Natural killer cell (primary cell): ENCODE measurements at regions not wholly inside any gene's neighbourhood (a gene's known extent, or its start where the extent isn't known, plus 50 kb on each side); places are given as distances from the start of the nearest gene placed in this dataset.
"Not testable (repeated sequence)": the region's sequence is repeated elsewhere in the genome, so short reads cannot be mapped to it uniquely, and the experiment has no call there.

Source experiments
- ATAC-seq, 3 donors: fragments of 150-1000 bp in 2 of 3; fragments of 200-7000 bp in 1 of 3; cut with Tn5 transposase; 1 replicate in 1 of 3; 2 replicates in 2 of 3; pipeline ENCODE4 v1.10.0; 2021; ENCODE audit warnings: mild to moderate bottlenecking in 2 of 3, moderate library complexity in 2 of 3
- DNase-seq, 2 donors: peaks; one replicate each; pipeline versions ENCODE4 v3.0.0 to v3.0.0-alpha.2; 2013 to 2021; ENCODE audit warnings: mixed read lengths in 1 of 2
- H3K27ac ChIP-seq: one replicate; pipeline ENCODE4 v1.5.1; 2013; ENCODE audit warnings: mild to moderate bottlenecking, low read length
- H3K27me3 ChIP-seq: one replicate; pipeline ENCODE4 v1.6.1; 2013; ENCODE audit warnings: low read length; ENCODE audit not compliant: control insufficient read depth, insufficient read depth
- H3K36me3 ChIP-seq: one replicate; pipeline ENCODE4 v1.6.1; 2013; ENCODE audit warnings: low read length; ENCODE audit not compliant: control insufficient read depth, insufficient read depth
- H3K4me1 ChIP-seq: one replicate; pipeline ENCODE4 v1.6.1; 2013; ENCODE audit warnings: low read length; ENCODE audit not compliant: control insufficient read depth, insufficient read depth
- H3K4me3 ChIP-seq: one replicate; pipeline ENCODE4 v1.5.1; 2013; ENCODE audit warnings: low read length
- H3K9me3 ChIP-seq: one replicate; pipeline ENCODE4 v1.6.1; 2013; ENCODE audit warnings: low read length; ENCODE audit not compliant: control insufficient read depth, insufficient read depth
- H3K27ac Mint-ChIP-seq, 2 donors: one replicate each; pipeline ENCODE4 v1.8.0; 2022; ENCODE audit warnings: mild to moderate bottlenecking in 2 of 2, mixed read lengths in 2 of 2, moderate library complexity in 1 of 2
- H3K27me3 Mint-ChIP-seq, 2 donors: one replicate each; pipeline ENCODE4 v1.8.0; 2022; ENCODE audit warnings: low read depth in 2 of 2, mixed read lengths in 2 of 2
- H3K36me3 Mint-ChIP-seq: one replicate; pipeline ENCODE4 v1.8.0; 2022; ENCODE audit warnings: mixed read lengths
- H3K4me1 Mint-ChIP-seq, 2 donors: one replicate each; pipeline ENCODE4 v1.8.0; 2022; ENCODE audit warnings: mixed read lengths in 2 of 2
- H3K4me3 Mint-ChIP-seq: one replicate; pipeline ENCODE4 v1.8.0; 2022; ENCODE audit warnings: mild to moderate bottlenecking, moderate library complexity, mixed read lengths
- H3K9me3 Mint-ChIP-seq, 2 donors: one replicate each; pipeline ENCODE4 v1.8.0; 2022; ENCODE audit warnings: mixed read lengths in 2 of 2
- CTCF ChIP-seq: fragments of 200-600 bp; IDR thresholded peaks from one replicate; pipeline ENCODE4 v1.8.0; 2022; ENCODE audit warnings: antibody characterized with exemption
- WGBS: methylation state at CpG from one replicate; pipeline ENCODE4 v1.1.7; 2013; ENCODE audit warnings: missing lambda C conversion rate; ENCODE audit not compliant: insufficient coverage; 5-methylcytosine and 5-hydroxymethylcytosine counted together
- intact Hi-C: fragments of 100-400 bp; cut with micrococcal nuclease; formaldehyde crosslinking; loops from one replicate; pipeline ENCODE4 v1.14.2; 2022

GRCh38 chr6:99821164-99821563 is 172.9 kb downstream of the MCHR2 start:
- no peak for ATAC-seq
- no peak overlapping the region for H3K27ac ChIP-seq
- H3K9me3 ChIP-seq, result no peaks in the 10 kb centered on the region
- Mint-ChIP-seq H3K9me3 (no peaks in the 10 kb centered on the region), H3K4me1 (peaks cover 7 to 8% of the 10 kb centered on the region in 2 donors), H3K27me3 (peaks cover 17 to 25% of the 10 kb centered on the region in 2 donors), H3K4me3 (no peak overlapping the region), H3K27ac (no peak overlapping the region), H3K36me3 (no peaks in the 10 kb centered on the region)
- TF ChIP-seq CTCF, result no peak
- H3K36me3 ChIP-seq, result no peaks in the 10 kb centered on the region
- intact Hi-C loops, result no loop called here
- no peaks in the 10 kb centered on the region for H3K4me1 ChIP-seq
- no peak overlapping the region for H3K4me3 ChIP-seq
- WGBS, result 77% methylated on average over 6 of the region's 6 CpGs
- no peak for DNase-seq
- H3K27me3 ChIP-seq, result peaks cover 7% of the 10 kb centered on the region

- Histone ChIP-seq H3K9me3 (no peaks in the 10 kb centered on the region), H3K27ac (no peak overlapping the region), H3K4me3 (no peak overlapping the region), H3K4me1 (no peaks in the 10 kb centered on the region), H3K36me3 (no peaks in the 10 kb centered on the region), H3K27me3 (peaks cover 5% of the 10 kb centered on the region)
- Mint-ChIP-seq H3K4me3 (peak overlapping the region; percentile 25), H3K27me3 (peaks cover 17 to 25% of the 10 kb centered on the region in 2 donors), H3K4me1 (peaks cover 7 to 8% of the 10 kb centered on the region in 2 donors), H3K9me3 (no peaks in the 10 kb centered on the region), H3K36me3 (no peaks in the 10 kb centered on the region), H3K27ac (no peak overlapping the region)
- 29% methylated on average over 4 of the region's 5 CpGs for WGBS
- no peak for TF ChIP-seq CTCF
- DNase-seq (peak in 1 of 2 donors; percentile 49), ATAC-seq (no peak)
- intact Hi-C loops, result no loop called here
These were observed 171.1 kb downstream of the MCHR2 start for GRCh38 chr6:99822741-99823512.

- DNase-seq, H3K9me3 Mint-ChIP-seq, H3K27ac Mint-ChIP-seq, H3K4me3 ChIP-seq, H3K27me3 ChIP-seq, H3K27ac ChIP-seq, intact Hi-C loops, H3K36me3 ChIP-seq, H3K36me3 Mint-ChIP-seq, ATAC-seq, H3K9me3 ChIP-seq, H3K4me1 Mint-ChIP-seq, H3K4me1 ChIP-seq: not testable (repeated sequence)
- H3K4me3 Mint-ChIP-seq, result peak overlapping the region; percentile 25
- peaks cover 13 to 25% of the 10 kb centered on the region in 2 donors for H3K27me3 Mint-ChIP-seq
- WGBS, result 0% methylated on average over 2 of the region's 34 CpGs
These were observed 170.3 kb downstream of the MCHR2 start for GRCh38 chr6:99823513-99824235.

- no peak for TF ChIP-seq CTCF
- Histone ChIP-seq H3K9me3 (no peaks in the 10 kb centered on the region), H3K4me1 (no peaks in the 10 kb centered on the region), H3K27ac (no peak overlapping the region), H3K27me3 (no peaks in the 10 kb centered on the region), H3K36me3 (no peaks in the 10 kb centered on the region), H3K4me3 (no peak overlapping the region)
- H3K36me3 Mint-ChIP-seq, result no peaks in the 10 kb centered on the region
- DNase-seq (no peak), ATAC-seq (no peak)
- H3K4me1 Mint-ChIP-seq, result no peaks in the 10 kb centered on the region
- H3K27ac Mint-ChIP-seq, result no peak overlapping the region
- intact Hi-C loops, result no loop called here
- peaks cover 0 to 4% of the 10 kb centered on the region in 2 donors for H3K27me3 Mint-ChIP-seq
- WGBS, result 94% methylated on average over 2 of the region's 3 CpGs
- no peak overlapping the region for H3K4me3 Mint-ChIP-seq
- H3K9me3 Mint-ChIP-seq, result peaks cover 0 to 2% of the 10 kb centered on the region in 2 donors
These were observed 161.0 kb downstream of the MCHR2 start for GRCh38 chr6:99833034-99833433.
